Kidney (tissue), 13 donors: ENCODE measurements at regions not wholly inside any gene's neighbourhood (a gene's known extent, or its start where the extent isn't known, plus 50 kb on each side); places are given as distances from the start of the nearest gene placed in this dataset.

Source experiments
- DNase-seq, 5 donors: peaks; one replicate each; pipeline ENCODE4 v3.0.0-alpha.2; 2013 to 2020
- FAIRE-seq: peaks from 2 replicates; lab custom pipeline; 2012; peaks lifted over from hg19 to GRCh38; lab: Jason Lieb, UNC
- H3K27ac ChIP-seq, 2 donors: one replicate each; pipeline ENCODE4 v1.7.0; 2013; ENCODE audit warnings: low read depth in 2 of 2, low read length in 2 of 2, inconsistent platforms in 1 of 2
- H3K27me3 ChIP-seq: one replicate; pipeline ENCODE4 v1.7.1; 2013; ENCODE audit warnings: low read length, inconsistent platforms; ENCODE audit not compliant: control insufficient read depth, insufficient read depth
- H3K36me3 ChIP-seq, 3 donors: one replicate each; pipeline versions ENCODE4 v1.7.0 to v1.7.1; 2013; ENCODE audit warnings: low read length in 3 of 3, control low read depth in 1 of 3, inconsistent platforms in 1 of 3; ENCODE audit not compliant: insufficient read depth in 3 of 3, control insufficient read depth in 2 of 3
- H3K4me1 ChIP-seq, 3 donors: one replicate each; pipeline versions ENCODE4 v1.7.0 to v1.7.1; 2013; ENCODE audit warnings: low read length in 3 of 3, inconsistent platforms in 1 of 3, low read depth in 1 of 3; ENCODE audit not compliant: control insufficient read depth in 2 of 3, insufficient read depth in 2 of 3
- H3K4me3 ChIP-seq, 3 donors: one replicate each; pipeline versions ENCODE4 v1.7.0 to v1.8.1; 2013; ENCODE audit warnings: low read length in 3 of 3, control low read depth in 1 of 3, inconsistent platforms in 1 of 3
- H3K9ac ChIP-seq, 3 donors: one replicate each; pipeline versions ENCODE4 v1.7.0 to v1.7.1; 2013; ENCODE audit warnings: low read length in 3 of 3, control low read depth in 1 of 3, inconsistent platforms in 1 of 3
- H3K9me3 ChIP-seq, 3 donors: one replicate each; pipeline versions ENCODE4 v1.7.0 to v1.7.1; 2013; ENCODE audit warnings: low read length in 3 of 3, control low read depth in 1 of 3, inconsistent platforms in 1 of 3; ENCODE audit not compliant: control insufficient read depth in 2 of 3, insufficient read depth in 1 of 3
- CTCF ChIP-seq: IDR thresholded peaks from 3 replicates; pipeline ENCODE4 v1.5.1; 2012; ENCODE audit warnings: mild to moderate bottlenecking, moderate library complexity, borderline replicate concordance; ENCODE audit not compliant: insufficient read depth; ENCODE audit errors: extremely low read depth
- intact Hi-C: fragments of 100-400 bp; cut with DNase I; formaldehyde crosslinking; loops from one replicate; pipeline ENCODE4 v1.11.1; 2022
- donor health status: control.
- donor health status: control.
- donor health status: control.
- donor health status: control.
- donor health status: control.
- donor health status: DM: yes; HTN: yes; CAD: no.
- donor health status: Normal renal cell carcinoma (clear cell type).

GRCh38 chr13:47774671-47774994 lies 226.4 kb downstream of the SUCLA2 start:
- H3K4me1 ChIP-seq, result no peaks in the 10 kb centered on the region
- H3K27ac ChIP-seq, result no peak overlapping the region
- TF ChIP-seq CTCF, result no peak
- H3K9ac ChIP-seq, result no peak overlapping the region
- intact Hi-C loops, result loop anchor here (10.0 kb wide), 1 partner anchor 800 kb away; no protein-coding TSS in a partner anchor
- DNase-seq (no peak), FAIRE-seq (no peak)
- no peaks in the 10 kb centered on the region for H3K9me3 ChIP-seq
- no peaks in the 10 kb centered on the region for H3K27me3 ChIP-seq
- H3K36me3 ChIP-seq, result no peaks in the 10 kb centered on the region
- no peak overlapping the region for H3K4me3 ChIP-seq

GRCh38 chr13:47764817-47765216 lies 236.3 kb downstream of the SUCLA2 start:
- Histone ChIP-seq H3K27ac (no peak overlapping the region), H3K27me3 (no peaks in the 10 kb centered on the region), H3K9me3 (peaks cover 0 to 2% (median 0%) of the 10 kb centered on the region in 3 donors), H3K4me1 (no peaks in the 10 kb centered on the region), H3K36me3 (no peaks in the 10 kb centered on the region), H3K9ac (no peak overlapping the region), H3K4me3 (no peak overlapping the region)
- no peak for TF ChIP-seq CTCF
- intact Hi-C loops, result no loop called here
- no peak for DNase-seq
- FAIRE-seq, result no peak

- H3K4me1 ChIP-seq, result no peaks in the 10 kb centered on the region
- intact Hi-C loops, result no loop called here
- no peak overlapping the region for H3K9ac ChIP-seq
- H3K9me3 ChIP-seq, result no peaks in the 10 kb centered on the region
- no peak overlapping the region for H3K27ac ChIP-seq
- H3K27me3 ChIP-seq, result no peaks in the 10 kb centered on the region
- H3K36me3 ChIP-seq, result no peaks in the 10 kb centered on the region
- FAIRE-seq, result no peak
- DNase-seq, result no peak
- no peak for TF ChIP-seq CTCF
- H3K4me3 ChIP-seq, result no peak overlapping the region
Measured at GRCh38 chr13:47757466-47758080, 243.5 kb downstream of the SUCLA2 start.

- DNase-seq (no peak), FAIRE-seq (no peak)
- no peak overlapping the region for H3K4me3 ChIP-seq
- no peak overlapping the region for H3K9ac ChIP-seq
- no peak for TF ChIP-seq CTCF
- H3K36me3 ChIP-seq, result no peaks in the 10 kb centered on the region
- no peaks in the 10 kb centered on the region for H3K27me3 ChIP-seq
- H3K9me3 ChIP-seq, result no peaks in the 10 kb centered on the region
- no peaks in the 10 kb centered on the region for H3K4me1 ChIP-seq
- H3K27ac ChIP-seq, result no peak overlapping the region
- intact Hi-C loops, result no loop called here
Measured at GRCh38 chr13:47747901-47748300, 253.2 kb downstream of the SUCLA2 start.
